ENCODE measurements at regions not wholly inside any gene's neighbourhood (a gene's known extent, or its start where the extent isn't known, plus 50 kb on each side); places are given as distances from the start of the nearest gene placed in this dataset.
A peak's percentile ranks its signal among the peaks of the same experiment; 100 is the strongest.

GRCh38 chr16:9578459-9578858 lies 487.0 kb downstream of the HAPSTR1 start:
- Histone ChIP-seq H3K27ac (ENCODE audit: extremely low read depth, low read depth, low read length) (no peak overlapping the region), H3K36me3 (ENCODE audit: control insufficient read depth, insufficient read depth, low read length) (no peaks in the 10 kb centered on the region), H2AFZ (ENCODE audit: low read depth, low read length) (no peak overlapping the region), H3K4me3 (no peak overlapping the region), H4K20me1 (replicated peaks; ENCODE audit: control insufficient read depth, insufficient read depth, low read length) (no peaks in the 10 kb centered on the region), H3K9ac (ENCODE audit: insufficient read depth in 1 of 2, low read depth in 2 of 2, low read length in 2 of 2) (no peak overlapping the region), H3K79me2 (ENCODE audit: control insufficient read depth, insufficient read depth, low read length) (no peaks in the 10 kb centered on the region), H3K27me3 (ENCODE audit: control insufficient read depth in 2 of 2, insufficient read depth in 2 of 2, low read length in 2 of 2) (peaks cover 6 to 16% of the 10 kb centered on the region in 2 experiments; a peak in 4 of 5 replicates), H3K4me2 (ENCODE audit: insufficient read depth, low read length) (no peak overlapping the region), H3K4me1 (replicated peaks in 1 of 2; ENCODE audit: control insufficient read depth in 2 of 2, insufficient read depth in 2 of 2, low read length in 2 of 2) (no peaks in the 10 kb centered on the region), H3K9me3 (replicated peaks; ENCODE audit: control insufficient read depth, insufficient read depth, low read depth, low read length) (no peaks in the 10 kb centered on the region), H3K9me1 (ENCODE audit: control insufficient read depth, insufficient read depth, low read length) (no peaks in the 10 kb centered on the region)
- ChIA-PET POLR2A (interaction anchor here (0.8 kb wide), 2 partner anchors 15 to 33 kb away, joined by 3 to 6 read pairs; no protein-coding TSS in a partner anchor), CTCF (ENCODE audit: low intra/inter-chr PET ratio) (no interaction called here)
- TF ChIP-seq ZNF316 (IDR thresholded peaks at IDR 0.05) (0 out of 2 replicates have a peak, but pooled peaks have one; percentile 20), C11orf30 (IDR thresholded peaks at IDR 0.05; ENCODE audit: low read depth) (peak; percentile 52; the same call in 1 of the 2 replicates), ZKSCAN1 (IDR thresholded peaks at IDR 0.05; ENCODE audit: low read depth, low read length) (peak; percentile 89; the same call in 1 of the 2 replicates), ETV6 (IDR thresholded peaks at IDR 0.05; ENCODE audit: borderline replicate concordance in 1 of 2, low read depth in 2 of 2, low read length in 1 of 2) (no peak), ETV6 (CRISPR knock-in tag; IDR thresholded peaks at IDR 0.05; ENCODE audit: borderline replicate concordance) (no peak), HMG20B (CRISPR knock-in tag; IDR thresholded peaks at IDR 0.05) (no peak), HNRNPLL (IDR thresholded peaks at IDR 0.05; ENCODE audit: low read depth, low read length, poor library complexity, severe bottlenecking) (peak; percentile 54), NFE2 (IDR thresholded peaks at IDR 0.05; ENCODE audit: low read depth) (peak; percentile 64), MED1 (CRISPR knock-in tag; IDR thresholded peaks at IDR 0.05; ENCODE audit: borderline replicate concordance) (no peak), FOSL1 (tag; conservative IDR thresholded peaks at IDR 0.05) (peak; percentile 44; the same call in 1 of the 2 replicates), JUND (IDR thresholded peaks at IDR 0.05; ENCODE audit: borderline replicate concordance, low read depth, low read length) (peak; percentile 28; the same call in 1 of the 2 replicates), JUND (tag; IDR thresholded peaks at IDR 0.05; ENCODE audit: borderline replicate concordance, low read depth, low read length) (no peak), RHOXF2B (CRISPR knock-in tag; conservative IDR thresholded peaks at IDR 0.05) (no peak), USF1 (CRISPR knock-in tag; IDR thresholded peaks at IDR 0.05) (no peak), MAFG (tag; conservative IDR thresholded peaks at IDR 0.05) (0 out of 2 replicates have a peak, but pooled peaks have one; percentile 14), BHLHE40 (IDR thresholded peaks at IDR 0.05; ENCODE audit: low read length) (peak; percentile 85)
- intact Hi-C loops (cut with micrococcal nuclease) (no loop called here), in situ Hi-C loops (cut with MboI) (no loop called here)
- WGBS (ENCODE audit: insufficient coverage, low coverage, missing lambda C conversion rate), result 0% methylated on average over 7 of the region's 7 CpGs
- DNase-seq (ENCODE audit: extremely low read depth in 1 of 4, low spot score in 3 of 4) (peak in 1 of 4 experiments; percentile 12), FAIRE-seq (peak; percentile 52), ATAC-seq (peak; percentile 68)
- BruUV-seq (replicated peaks), result no TSS peak
